ENCODE measurements at regions not wholly inside any gene's neighbourhood (a gene's known extent, or its start where the extent isn't known, plus 50 kb on each side); places are given as distances from the start of the nearest gene placed in this dataset.

DNA sequence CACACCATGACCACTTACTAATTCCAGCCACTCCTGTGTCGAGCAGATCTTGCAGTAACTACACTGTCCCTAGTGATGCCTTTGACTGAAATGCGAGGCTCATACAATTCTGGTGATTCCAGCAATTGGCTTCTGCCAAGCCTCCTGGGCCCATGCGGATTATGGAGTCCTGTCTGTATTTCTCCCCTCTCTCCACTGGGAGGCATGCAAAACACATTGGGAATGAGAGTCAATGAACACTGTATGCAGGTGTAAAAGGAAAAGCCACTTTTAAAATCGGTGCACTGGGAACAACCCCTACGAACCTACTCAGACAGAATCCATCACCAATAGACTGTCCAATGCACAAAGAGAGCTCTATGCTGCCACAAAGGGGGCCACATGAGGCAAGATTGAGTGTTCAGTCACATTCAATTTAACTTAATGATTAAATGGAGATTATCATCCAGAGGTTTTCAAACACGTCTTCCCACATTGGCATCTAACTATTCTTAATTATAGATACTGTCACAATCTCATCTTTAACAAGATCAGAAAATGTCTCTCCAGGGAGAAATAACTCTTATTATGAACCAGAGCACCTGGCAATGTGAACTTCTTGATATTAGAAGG, 550.6 kb downstream of the GLRX3 start:
- Histone ChIP-seq H3K4me1 (ENCODE audit: control insufficient read depth, extremely low read depth, insufficient read depth, low read length) (no peaks in the 10 kb centered on the region), H4K20me1 (ENCODE audit: control insufficient read depth, extremely low read depth, insufficient read depth, low read length) (no peaks in the 10 kb centered on the region), H3K4me3 (ENCODE audit: control insufficient read depth in 2 of 3, extremely low read depth in 1 of 3, insufficient read depth in 2 of 3, low read depth in 1 of 3, low read length in 3 of 3) (no peak overlapping the region), H3K79me2 (ENCODE audit: control insufficient read depth, insufficient read depth, low read length) (no peaks in the 10 kb centered on the region), H3K4me2 (ENCODE audit: control insufficient read depth, extremely low read depth, insufficient read depth, low read depth, low read length) (no peak overlapping the region), H2AFZ (ENCODE audit: control insufficient read depth, low read length) (no peak overlapping the region), H3K36me3 (ENCODE audit: control insufficient read depth in 2 of 2, extremely low read depth in 1 of 2, insufficient read depth in 2 of 2, low read length in 2 of 2) (no peaks in the 10 kb centered on the region), H3K9ac (ENCODE audit: control insufficient read depth, extremely low read depth, insufficient read depth, low read length) (no peak overlapping the region), H3K9me1 (ENCODE audit: control insufficient read depth, extremely low read depth, insufficient read depth, low read length) (no peaks in the 10 kb centered on the region), H3K27me3 (ENCODE audit: control insufficient read depth, extremely low read depth, insufficient read depth, low read length) (no peaks in the 10 kb centered on the region), H3K27ac (ENCODE audit: control insufficient read depth, insufficient read depth, low read length) (no peak overlapping the region), H3K9me3 (ENCODE audit: control insufficient read depth, low read depth, low read length) (peaks cover 1% of the 10 kb centered on the region)
- DNase-seq (ENCODE audit: low read depth, low spot score) (no peak), FAIRE-seq (no peak)
- dilution Hi-C loops (cut with MboI; ENCODE audit: extremely low pct_ligation_motif_present, low sequenced_read_pairs): no loop called here
- TF ChIP-seq, protein P1, sequence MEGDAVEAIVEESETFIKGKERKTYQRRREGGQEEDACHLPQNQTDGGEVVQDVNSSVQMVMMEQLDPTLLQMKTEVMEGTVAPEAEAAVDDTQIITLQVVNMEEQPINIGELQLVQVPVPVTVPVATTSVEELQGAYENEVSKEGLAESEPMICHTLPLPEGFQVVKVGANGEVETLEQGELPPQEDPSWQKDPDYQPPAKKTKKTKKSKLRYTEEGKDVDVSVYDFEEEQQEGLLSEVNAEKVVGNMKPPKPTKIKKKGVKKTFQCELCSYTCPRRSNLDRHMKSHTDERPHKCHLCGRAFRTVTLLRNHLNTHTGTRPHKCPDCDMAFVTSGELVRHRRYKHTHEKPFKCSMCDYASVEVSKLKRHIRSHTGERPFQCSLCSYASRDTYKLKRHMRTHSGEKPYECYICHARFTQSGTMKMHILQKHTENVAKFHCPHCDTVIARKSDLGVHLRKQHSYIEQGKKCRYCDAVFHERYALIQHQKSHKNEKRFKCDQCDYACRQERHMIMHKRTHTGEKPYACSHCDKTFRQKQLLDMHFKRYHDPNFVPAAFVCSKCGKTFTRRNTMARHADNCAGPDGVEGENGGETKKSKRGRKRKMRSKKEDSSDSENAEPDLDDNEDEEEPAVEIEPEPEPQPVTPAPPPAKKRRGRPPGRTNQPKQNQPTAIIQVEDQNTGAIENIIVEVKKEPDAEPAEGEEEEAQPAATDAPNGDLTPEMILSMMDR (optimal IDR thresholded peaks at IDR 0.05 in 1 of 3, IDR thresholded peaks at IDR 0.05 in 1 of 3, conservative IDR thresholded peaks at IDR 0.05 in 1 of 3; ENCODE audit: extremely low read depth in 1 of 3, insufficient read depth in 2 of 3, low read length in 3 of 3): peak in 1 of 3 experiments; percentile 19
- TF ChIP-seq EZH2 (IDR thresholded peaks at IDR 0.05; ENCODE audit: low read length): no peak

DNA sequence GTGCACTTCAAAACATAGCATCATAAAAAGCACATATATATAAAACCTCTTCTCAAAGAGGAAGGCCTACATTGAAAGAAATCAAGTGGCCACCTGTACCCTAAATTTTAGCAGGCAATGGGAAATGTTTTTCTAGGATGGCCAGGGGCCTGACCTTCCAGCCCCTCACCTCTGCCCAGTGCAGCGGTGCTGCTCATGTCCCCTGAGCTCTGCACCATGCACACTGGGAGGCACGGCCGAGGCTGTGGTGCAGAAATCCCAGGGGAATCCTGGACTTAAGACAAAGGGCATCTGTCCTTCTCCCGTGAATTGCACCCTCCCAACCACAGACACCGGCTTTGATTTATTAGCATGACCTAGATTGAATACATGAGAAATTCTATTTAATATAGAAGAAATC, 551.4 kb downstream of the GLRX3 start:
- H3K4me2 ChIP-seq (ENCODE audit: control insufficient read depth, extremely low read depth, insufficient read depth, low read depth, low read length): no peak overlapping the region
- H3K4me1 ChIP-seq (ENCODE audit: control insufficient read depth, extremely low read depth, insufficient read depth, low read length): no peaks in the 10 kb centered on the region
- dilution Hi-C loops (cut with MboI; ENCODE audit: extremely low pct_ligation_motif_present, low sequenced_read_pairs): no loop called here
- DNase-seq (ENCODE audit: low read depth, low spot score) (no peak), FAIRE-seq (no peak)
- no peaks in the 10 kb centered on the region for H4K20me1 ChIP-seq (ENCODE audit: control insufficient read depth, extremely low read depth, insufficient read depth, low read length)
- H3K9me1 ChIP-seq (ENCODE audit: control insufficient read depth, extremely low read depth, insufficient read depth, low read length): no peaks in the 10 kb centered on the region
- no peaks in the 10 kb centered on the region for H3K79me2 ChIP-seq (ENCODE audit: control insufficient read depth, insufficient read depth, low read length)
- H2AFZ ChIP-seq (ENCODE audit: control insufficient read depth, low read length): no peak overlapping the region
- H3K27ac ChIP-seq (ENCODE audit: control insufficient read depth, insufficient read depth, low read length): no peak overlapping the region
- H3K36me3 ChIP-seq (ENCODE audit: control insufficient read depth in 2 of 2, extremely low read depth in 1 of 2, insufficient read depth in 2 of 2, low read length in 2 of 2): no peaks in the 10 kb centered on the region
- H3K27me3 ChIP-seq (ENCODE audit: control insufficient read depth, extremely low read depth, insufficient read depth, low read length): no peaks in the 10 kb centered on the region
- no peak overlapping the region for H3K4me3 ChIP-seq (ENCODE audit: control insufficient read depth in 2 of 3, extremely low read depth in 1 of 3, insufficient read depth in 2 of 3, low read depth in 1 of 3, low read length in 3 of 3)
- no peaks in the 10 kb centered on the region for H3K9me3 ChIP-seq (ENCODE audit: control insufficient read depth, low read depth, low read length)
- TF ChIP-seq, protein P1 (optimal IDR thresholded peaks at IDR 0.05 in 1 of 3, IDR thresholded peaks at IDR 0.05 in 1 of 3, conservative IDR thresholded peaks at IDR 0.05 in 1 of 3; ENCODE audit: extremely low read depth in 1 of 3, insufficient read depth in 2 of 3, low read length in 3 of 3): no peak
- no peak for TF ChIP-seq EZH2 (IDR thresholded peaks at IDR 0.05; ENCODE audit: low read length)
- no peak overlapping the region for H3K9ac ChIP-seq (ENCODE audit: control insufficient read depth, extremely low read depth, insufficient read depth, low read length)
